H9 (cell line): ENCODE measurements at regions not wholly inside any gene's neighbourhood (a gene's known extent, or its start where the extent isn't known, plus 50 kb on each side); places are given as distances from the start of the nearest gene placed in this dataset.

Source experiments
- DNase-seq: peaks from one replicate; pipeline ENCODE4 v3.0.0-alpha.2; 2017
- H2AFZ ChIP-seq: one replicate; pipeline ENCODE4 v1.6.1; 2013; ENCODE audit warnings: mild to moderate bottlenecking, low read length, control low read depth, moderate library complexity
- H2AK5ac ChIP-seq: 2 replicates; pipeline ENCODE4 v1.6.1; 2013; ENCODE audit warnings: low read length, control low read depth, mixed read lengths; ENCODE audit not compliant: insufficient read length
- H2BK120ac ChIP-seq: one replicate; pipeline ENCODE4 v1.6.1; 2013; ENCODE audit warnings: low read depth, mild to moderate bottlenecking, low read length, control low read depth, inconsistent platforms; ENCODE audit not compliant: poor library complexity, severe bottlenecking
- H2BK12ac ChIP-seq: 2 replicates; pipeline ENCODE4 v1.6.1; 2013; ENCODE audit warnings: low read length, control low read depth, mixed read lengths, low read depth; ENCODE audit not compliant: insufficient read length
- H2BK15ac ChIP-seq: 2 replicates; pipeline ENCODE4 v1.6.1; 2013; ENCODE audit warnings: low read depth, low read length, control low read depth
- H2BK20ac ChIP-seq: one replicate; pipeline ENCODE4 v1.6.1; 2013; ENCODE audit warnings: low read depth, mild to moderate bottlenecking, low read length, control low read depth, inconsistent platforms; ENCODE audit not compliant: poor library complexity, severe bottlenecking
- H2BK5ac ChIP-seq: 2 replicates; pipeline ENCODE4 v1.6.1; 2013; ENCODE audit warnings: low read length, control low read depth, mixed read lengths; ENCODE audit not compliant: insufficient read length
- H3K14ac ChIP-seq: 2 replicates; pipeline ENCODE4 v1.6.1; 2013; ENCODE audit warnings: low read length, control low read depth; ENCODE audit not compliant: insufficient read depth
- H3K18ac ChIP-seq: 2 replicates; pipeline ENCODE4 v1.6.1; 2013; ENCODE audit warnings: low read depth, mild to moderate bottlenecking, mixed read lengths, low read length, control low read depth; ENCODE audit not compliant: insufficient read length
- H3K23ac ChIP-seq: 2 replicates; pipeline ENCODE4 v1.6.1; 2013; ENCODE audit warnings: low read length, control low read depth, mixed read lengths, low read depth; ENCODE audit not compliant: insufficient read length
- H3K23me2 ChIP-seq: 2 replicates; pipeline ENCODE4 v1.6.1; 2013; ENCODE audit warnings: low read depth, mild to moderate bottlenecking, mixed read lengths, low read length, control low read depth; ENCODE audit not compliant: insufficient read length, poor library complexity, severe bottlenecking
- H3K27ac ChIP-seq: 2 replicates; pipeline ENCODE4 v1.5.1; 2013; ENCODE audit warnings: low read length, control low read depth, mixed read lengths, low read depth; ENCODE audit not compliant: insufficient read length
- H3K27me3 ChIP-seq: 2 replicates; pipeline ENCODE4 v1.6.1; 2013; ENCODE audit warnings: low read length, control low read depth, inconsistent platforms; ENCODE audit not compliant: insufficient read depth
- H3K4ac ChIP-seq: 2 replicates; pipeline ENCODE4 v1.6.1; 2013; ENCODE audit warnings: low read depth, mild to moderate bottlenecking, control low read depth, inconsistent platforms, low read length, moderate library complexity
- H3K4me1 ChIP-seq: 2 replicates; pipeline ENCODE4 v1.6.1; 2013; ENCODE audit warnings: low read length, control low read depth, inconsistent platforms; ENCODE audit not compliant: insufficient read depth
- H3K4me2 ChIP-seq: 2 replicates; pipeline ENCODE4 v1.6.1; 2013; ENCODE audit warnings: low read length, control low read depth, mixed read lengths; ENCODE audit not compliant: insufficient read length, insufficient read depth
- H3K56ac ChIP-seq: 2 replicates; pipeline ENCODE4 v1.6.1; 2013; ENCODE audit warnings: low read depth, mild to moderate bottlenecking, mixed read lengths, low read length, control low read depth; ENCODE audit not compliant: insufficient read length
- H3K79me1 ChIP-seq: 2 replicates; pipeline ENCODE4 v1.6.1; 2013; ENCODE audit warnings: low read depth, mild to moderate bottlenecking, moderate library complexity, low read length, control low read depth, inconsistent platforms; ENCODE audit not compliant: insufficient read depth, poor library complexity, severe bottlenecking
- H3K79me2 ChIP-seq: 2 replicates; pipeline ENCODE4 v1.6.1; 2013; ENCODE audit warnings: low read length, control low read depth, inconsistent platforms; ENCODE audit not compliant: insufficient read depth
- H3K9ac ChIP-seq: 2 replicates; pipeline ENCODE4 v1.6.1; 2013; ENCODE audit warnings: low read length, control low read depth, mixed read lengths; ENCODE audit not compliant: insufficient read length; ENCODE audit errors: extremely low read depth
- H3K9me3 ChIP-seq: one replicate; pipeline ENCODE4 v1.6.1; 2013; ENCODE audit warnings: low read depth, low read length, inconsistent platforms; ENCODE audit not compliant: control insufficient read depth
- H3T11ph ChIP-seq: one replicate; pipeline ENCODE4 v1.6.1; 2013; ENCODE audit warnings: mild to moderate bottlenecking, low read length, control low read depth, inconsistent platforms
- H4K20me1 ChIP-seq: one replicate; pipeline ENCODE4 v1.6.1; 2013; ENCODE audit not compliant: control insufficient read depth, insufficient read length, insufficient read depth
- H4K5ac ChIP-seq: 2 replicates; pipeline ENCODE4 v1.6.1; 2013; ENCODE audit warnings: low read depth, mild to moderate bottlenecking, mixed read lengths, low read length, control low read depth; ENCODE audit not compliant: insufficient read length
- H4K8ac ChIP-seq: replicated peaks from 2 replicates; pipeline ENCODE4 v1.6.1; 2013; ENCODE audit warnings: low read length, control low read depth, mixed read lengths, low read depth; ENCODE audit not compliant: insufficient read length
- H4K91ac ChIP-seq: 2 replicates; pipeline ENCODE4 v1.6.1; 2013; ENCODE audit warnings: low read depth, mild to moderate bottlenecking, moderate library complexity, mixed read lengths, low read length, control low read depth; ENCODE audit not compliant: insufficient read length
- H3K27ac Mint-ChIP-seq, 3 experiments: 2 replicates in 2 of 3; 3 replicates in 1 of 3; pipeline ENCODE4 v1.8.0; 2020 to 2021; ENCODE audit warnings: mixed read lengths in 3 of 3, mild to moderate bottlenecking in 1 of 3, moderate library complexity in 1 of 3
- H3K27me3 Mint-ChIP-seq: 2 replicates; pipeline ENCODE4 v1.8.0; 2021; ENCODE audit warnings: low read depth, mild to moderate bottlenecking, moderate library complexity, mixed read lengths
- H3K36me3 Mint-ChIP-seq, 3 experiments: 2 replicates in 2 of 3; 3 replicates in 1 of 3; pipeline ENCODE4 v1.8.0; 2020 to 2021; ENCODE audit warnings: low read depth in 3 of 3, mixed read lengths in 3 of 3; ENCODE audit not compliant: insufficient read depth in 1 of 3
- H3K4me1 Mint-ChIP-seq, 2 experiments: 2 replicates each; pipeline ENCODE4 v1.8.0; 2020; ENCODE audit warnings: mixed read lengths in 2 of 2
- H3K4me3 Mint-ChIP-seq, 2 experiments: 2 replicates in 1 of 2; 3 replicates in 1 of 2; pipeline ENCODE4 v1.8.0; 2020 to 2021; ENCODE audit warnings: mild to moderate bottlenecking in 2 of 2, mixed read lengths in 2 of 2, moderate library complexity in 1 of 2
- H3K9me3 Mint-ChIP-seq, 2 experiments: 2 replicates in 1 of 2; 3 replicates in 1 of 2; pipeline ENCODE4 v1.8.0; 2020; ENCODE audit warnings: mild to moderate bottlenecking in 2 of 2, mixed read lengths in 2 of 2, moderate library complexity in 1 of 2
- WGBS: extraction: QIAGEN DNeasy Blood & Tissue Kit; methylation state at CpG from one replicate; pipeline ENCODE4 v1.1.7; 2013; ENCODE audit warnings: missing lambda C conversion rate, low lambda C conversion rate, mixed read lengths; ENCODE audit not compliant: insufficient read length; ENCODE audit errors: extremely low coverage; 5-methylcytosine and 5-hydroxymethylcytosine counted together
- TF ChIP-seq, protein P1 (sequence below): fragments of 200-600 bp; sonication (generic); conservative IDR thresholded peaks from 3 replicates; pipeline ENCODE4 v1.8.0; 2021; ENCODE audit warnings: antibody characterized with exemption, mild to moderate bottlenecking

DNA sequence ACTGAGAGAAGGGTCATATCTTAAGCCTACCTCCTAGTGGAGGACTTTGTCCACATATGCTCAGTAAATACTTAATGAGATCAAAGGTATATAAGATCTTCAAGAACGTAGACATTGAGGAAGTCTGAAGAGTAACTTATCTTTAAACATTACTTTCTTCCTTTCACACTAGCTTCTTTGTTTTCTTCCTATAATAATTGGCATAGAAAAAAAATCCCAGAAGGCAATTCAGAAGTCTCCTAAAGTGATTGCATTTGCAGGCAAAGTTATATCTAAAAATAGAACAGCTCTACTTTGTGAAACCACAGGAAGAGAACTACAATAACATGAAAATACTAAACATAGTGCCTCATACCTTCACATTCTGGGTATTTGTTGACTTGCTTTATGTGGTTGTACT lies 150.4 kb downstream of the PPP1R3A start:
- no peak overlapping the region for H2BK12ac ChIP-seq
- no peaks in the 10 kb centered on the region for H3K9me3 ChIP-seq
- no peak overlapping the region for H3K4me2 ChIP-seq
- no peak overlapping the region for H4K91ac ChIP-seq
- H3K79me1 ChIP-seq, result no peaks in the 10 kb centered on the region
- TF ChIP-seq, protein P1, sequence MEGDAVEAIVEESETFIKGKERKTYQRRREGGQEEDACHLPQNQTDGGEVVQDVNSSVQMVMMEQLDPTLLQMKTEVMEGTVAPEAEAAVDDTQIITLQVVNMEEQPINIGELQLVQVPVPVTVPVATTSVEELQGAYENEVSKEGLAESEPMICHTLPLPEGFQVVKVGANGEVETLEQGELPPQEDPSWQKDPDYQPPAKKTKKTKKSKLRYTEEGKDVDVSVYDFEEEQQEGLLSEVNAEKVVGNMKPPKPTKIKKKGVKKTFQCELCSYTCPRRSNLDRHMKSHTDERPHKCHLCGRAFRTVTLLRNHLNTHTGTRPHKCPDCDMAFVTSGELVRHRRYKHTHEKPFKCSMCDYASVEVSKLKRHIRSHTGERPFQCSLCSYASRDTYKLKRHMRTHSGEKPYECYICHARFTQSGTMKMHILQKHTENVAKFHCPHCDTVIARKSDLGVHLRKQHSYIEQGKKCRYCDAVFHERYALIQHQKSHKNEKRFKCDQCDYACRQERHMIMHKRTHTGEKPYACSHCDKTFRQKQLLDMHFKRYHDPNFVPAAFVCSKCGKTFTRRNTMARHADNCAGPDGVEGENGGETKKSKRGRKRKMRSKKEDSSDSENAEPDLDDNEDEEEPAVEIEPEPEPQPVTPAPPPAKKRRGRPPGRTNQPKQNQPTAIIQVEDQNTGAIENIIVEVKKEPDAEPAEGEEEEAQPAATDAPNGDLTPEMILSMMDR, result no peak
- Mint-ChIP-seq H3K27me3 (no peaks in the 10 kb centered on the region), H3K4me3 (no peak overlapping the region), H3K9me3 (no peaks in the 10 kb centered on the region; a peak in 1 of 5 replicates), H3K36me3 (no peaks in the 10 kb centered on the region; a peak in 1 of 7 replicates), H3K27ac (no peak overlapping the region), H3K4me1 (peaks cover 0 to 2% of the 10 kb centered on the region in 2 experiments; a peak in 1 of 4 replicates)
- no peaks in the 10 kb centered on the region for H4K20me1 ChIP-seq
- no peaks in the 10 kb centered on the region for H3K4me1 ChIP-seq
- no peak overlapping the region for H3K9ac ChIP-seq
- H3T11ph ChIP-seq, result no peak overlapping the region
- WGBS, result no CpG with 5 or more reads among the region's 1 CpG
- no peak overlapping the region for H3K23ac ChIP-seq
- DNase-seq, result no peak
- no peak overlapping the region for H3K56ac ChIP-seq
- H3K18ac ChIP-seq, result no peak overlapping the region
- no peak overlapping the region for H3K27ac ChIP-seq
- no peak overlapping the region for H2AFZ ChIP-seq
- H2BK15ac ChIP-seq, result no peak overlapping the region
- no peaks in the 10 kb centered on the region for H3K79me2 ChIP-seq
- no peak overlapping the region for H4K5ac ChIP-seq
- H3K14ac ChIP-seq, result no peak overlapping the region
- no peak overlapping the region for H3K4ac ChIP-seq
- H2BK5ac ChIP-seq, result no peak overlapping the region
- H2AK5ac ChIP-seq, result no peak overlapping the region
- no peak overlapping the region for H4K8ac ChIP-seq
- H3K23me2 ChIP-seq, result no peaks in the 10 kb centered on the region
- H2BK20ac ChIP-seq, result no peak overlapping the region
- no peak overlapping the region for H2BK120ac ChIP-seq
- no peaks in the 10 kb centered on the region for H3K27me3 ChIP-seq
